ENCODE measurements at regions not wholly inside any gene's neighbourhood (a gene's known extent, or its start where the extent isn't known, plus 50 kb on each side); places are given as distances from the start of the nearest gene placed in this dataset.

DNA sequence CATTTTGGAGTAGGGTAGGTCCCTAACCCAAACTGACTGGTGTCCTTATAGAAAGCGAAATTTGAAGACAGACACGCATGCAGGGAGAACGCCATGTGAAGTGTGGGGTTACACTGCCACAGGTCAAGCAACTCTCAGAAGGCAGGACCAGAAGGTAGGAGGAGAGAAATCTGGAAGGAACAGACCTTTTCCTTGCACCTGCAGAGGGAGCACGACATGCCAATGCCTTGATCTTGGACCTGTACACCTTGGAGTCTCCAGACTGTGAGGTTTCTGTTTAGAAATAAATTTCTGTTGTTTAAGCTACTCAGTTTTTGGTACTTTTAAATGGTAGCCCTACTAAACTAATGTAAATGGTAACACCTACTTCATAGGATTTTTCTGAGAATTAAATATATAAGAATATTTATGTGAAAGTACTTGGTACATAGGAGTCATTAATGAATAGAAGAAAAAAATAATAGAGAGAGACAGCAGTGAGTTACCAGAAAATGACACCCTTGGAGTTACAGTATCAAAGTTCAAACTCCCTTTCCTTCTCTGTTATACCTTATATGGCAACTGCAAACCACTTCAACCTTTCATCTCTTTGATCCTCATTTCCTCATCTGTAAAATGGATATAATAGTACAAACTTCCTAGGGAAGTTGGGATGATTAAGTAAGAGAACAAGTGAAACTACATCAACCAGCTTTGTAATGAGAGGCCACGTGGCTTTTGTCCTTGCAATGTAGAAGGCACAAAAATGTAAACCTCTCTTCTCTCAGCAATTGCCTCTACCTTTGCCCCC is 184.9 kb upstream of the PARD3B start:
- TF ChIP-seq, protein P1, sequence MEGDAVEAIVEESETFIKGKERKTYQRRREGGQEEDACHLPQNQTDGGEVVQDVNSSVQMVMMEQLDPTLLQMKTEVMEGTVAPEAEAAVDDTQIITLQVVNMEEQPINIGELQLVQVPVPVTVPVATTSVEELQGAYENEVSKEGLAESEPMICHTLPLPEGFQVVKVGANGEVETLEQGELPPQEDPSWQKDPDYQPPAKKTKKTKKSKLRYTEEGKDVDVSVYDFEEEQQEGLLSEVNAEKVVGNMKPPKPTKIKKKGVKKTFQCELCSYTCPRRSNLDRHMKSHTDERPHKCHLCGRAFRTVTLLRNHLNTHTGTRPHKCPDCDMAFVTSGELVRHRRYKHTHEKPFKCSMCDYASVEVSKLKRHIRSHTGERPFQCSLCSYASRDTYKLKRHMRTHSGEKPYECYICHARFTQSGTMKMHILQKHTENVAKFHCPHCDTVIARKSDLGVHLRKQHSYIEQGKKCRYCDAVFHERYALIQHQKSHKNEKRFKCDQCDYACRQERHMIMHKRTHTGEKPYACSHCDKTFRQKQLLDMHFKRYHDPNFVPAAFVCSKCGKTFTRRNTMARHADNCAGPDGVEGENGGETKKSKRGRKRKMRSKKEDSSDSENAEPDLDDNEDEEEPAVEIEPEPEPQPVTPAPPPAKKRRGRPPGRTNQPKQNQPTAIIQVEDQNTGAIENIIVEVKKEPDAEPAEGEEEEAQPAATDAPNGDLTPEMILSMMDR (IDR thresholded peaks at IDR 0.05): no peak
- no peak for TF ChIP-seq POLR2A (IDR thresholded peaks at IDR 0.05)

All from uterus (tissue), 2 donors.